Liver (tissue), 8 donors: ENCODE measurements at regions not wholly inside any gene's neighbourhood (a gene's known extent, or its start where the extent isn't known, plus 50 kb on each side); places are given as distances from the start of the nearest gene placed in this dataset.

ENCODE experiments used
- DNase-seq: peaks from one replicate; pipeline ENCODE4 v3.0.0-alpha.2; 2017; ENCODE audit warnings: low spot score
- H3K27ac ChIP-seq, 2 donors: one replicate each; pipeline ENCODE4 v1.7.0; 2013; ENCODE audit warnings: inconsistent platforms in 2 of 2, low read length in 2 of 2, control low read depth in 1 of 2, low read depth in 1 of 2, mild to moderate bottlenecking in 1 of 2
- H3K27me3 ChIP-seq, 4 donors: one replicate each; pipeline versions ENCODE4 v1.6.1 to v1.7.0; 2013; ENCODE audit warnings: low read length in 3 of 4, inconsistent platforms in 1 of 4, mild to moderate bottlenecking in 1 of 4, moderate library complexity in 1 of 4; ENCODE audit not compliant: control insufficient read depth in 4 of 4, insufficient read depth in 4 of 4
- H3K36me3 ChIP-seq, 4 donors: one replicate each; pipeline versions ENCODE4 v1.6.1 to v1.7.0; 2013; ENCODE audit warnings: low read length in 3 of 4, mild to moderate bottlenecking in 3 of 4, low read depth in 1 of 4, moderate library complexity in 1 of 4; ENCODE audit not compliant: control insufficient read depth in 4 of 4, insufficient read depth in 3 of 4
- H3K4me1 ChIP-seq, 4 donors: one replicate each; pipeline versions ENCODE4 v1.6.1 to v1.7.0; 2013; ENCODE audit warnings: low read length in 3 of 4, mild to moderate bottlenecking in 3 of 4, moderate library complexity in 1 of 4; ENCODE audit not compliant: control insufficient read depth in 4 of 4, insufficient read depth in 4 of 4
- H3K4me3 ChIP-seq, 3 donors: one replicate each; pipeline versions ENCODE4 v1.6.1 to v1.7.0; 2013; ENCODE audit warnings: low read length in 3 of 3, control low read depth in 1 of 3, low read depth in 1 of 3, mild to moderate bottlenecking in 1 of 3
- H3K9ac ChIP-seq, 2 donors: one replicate each; pipeline ENCODE4 v1.7.0; 2013; ENCODE audit warnings: low read length in 2 of 2, mild to moderate bottlenecking in 2 of 2, moderate library complexity in 2 of 2, control low read depth in 1 of 2, low read depth in 1 of 2
- H3K9me3 ChIP-seq, 4 donors: one replicate each; pipeline versions ENCODE4 v1.6.1 to v1.7.0; 2013; ENCODE audit warnings: low read length in 3 of 4; ENCODE audit not compliant: control insufficient read depth in 4 of 4
- EGR1 ChIP-seq, 2 donors: IDR thresholded peaks; 2 replicates each; pipeline ENCODE4 v1.6.1; 2016 to 2018; ENCODE audit warnings: antibody characterized with exemption in 2 of 2, low read depth in 2 of 2
- FOXA1 ChIP-seq: IDR thresholded peaks from 2 replicates; pipeline ENCODE4 v1.6.1; 2016; ENCODE audit warnings: antibody characterized with exemption
- FOXA2 ChIP-seq: IDR thresholded peaks from 2 replicates; pipeline ENCODE4 v1.6.1; 2016; ENCODE audit warnings: antibody characterized with exemption
- GABPA ChIP-seq, 2 donors: IDR thresholded peaks in 1 of 2; conservative IDR thresholded peaks in 1 of 2; 2 replicates each; pipeline ENCODE4 v1.6.1; 2016; ENCODE audit warnings: antibody characterized with exemption in 2 of 2, mild to moderate bottlenecking in 1 of 2, moderate library complexity in 1 of 2
- HNF4A ChIP-seq, 2 donors: conservative IDR thresholded peaks; 2 replicates each; pipeline ENCODE4 v1.6.1; 2016; ENCODE audit warnings: antibody characterized with exemption in 2 of 2, mild to moderate bottlenecking in 2 of 2
- HNF4G ChIP-seq: IDR thresholded peaks from 2 replicates; pipeline ENCODE4 v1.6.1; 2016; ENCODE audit warnings: antibody characterized with exemption
- JUND ChIP-seq, 2 donors: IDR thresholded peaks; 2 replicates each; pipeline ENCODE4 v1.6.1; 2016; ENCODE audit warnings: antibody characterized with exemption in 2 of 2
- NR2F2 ChIP-seq: IDR thresholded peaks from 2 replicates; pipeline ENCODE4 v1.6.1; 2016; ENCODE audit warnings: antibody characterized with exemption
- RAD21 ChIP-seq, 2 donors: IDR thresholded peaks; 2 replicates each; pipeline ENCODE4 v1.6.1; 2016; ENCODE audit warnings: antibody characterized with exemption in 2 of 2, mild to moderate bottlenecking in 2 of 2
- REST ChIP-seq: IDR thresholded peaks from 2 replicates; pipeline ENCODE4 v1.6.1; 2016; ENCODE audit warnings: antibody characterized with exemption, mild to moderate bottlenecking
- RXRA ChIP-seq, 2 donors: IDR thresholded peaks; 2 replicates each; pipeline ENCODE4 v1.6.1; 2017 to 2018; ENCODE audit warnings: antibody characterized with exemption in 2 of 2, mild to moderate bottlenecking in 1 of 2
- SP1 ChIP-seq: IDR thresholded peaks from 2 replicates; pipeline ENCODE4 v1.6.1; 2018; ENCODE audit warnings: antibody characterized with exemption, mild to moderate bottlenecking
- TAF1 ChIP-seq: conservative IDR thresholded peaks from 2 replicates; pipeline ENCODE4 v1.6.1; 2016; ENCODE audit warnings: antibody characterized with exemption, mild to moderate bottlenecking
- YY1 ChIP-seq: IDR thresholded peaks from 2 replicates; pipeline ENCODE4 v1.6.1; 2016; ENCODE audit warnings: antibody characterized with exemption, mild to moderate bottlenecking
- ZBTB33 ChIP-seq: IDR thresholded peaks from 2 replicates; pipeline ENCODE4 v1.6.1; 2016; ENCODE audit warnings: antibody characterized with exemption
- WGBS: extraction: QIAGEN DNeasy Blood & Tissue Kit; methylation state at CpG from one replicate; pipeline ENCODE4 v1.1.7; 2013; 5-methylcytosine and 5-hydroxymethylcytosine counted together
- TF ChIP-seq, protein P1 (sequence below): IDR thresholded peaks from 2 replicates; pipeline ENCODE4 v1.6.1; 2016; ENCODE audit warnings: antibody characterized with exemption
- TF ChIP-seq, protein P2 (sequence below): IDR thresholded peaks from 2 replicates; pipeline ENCODE4 v1.6.1; 2016; ENCODE audit warnings: antibody characterized with exemption
- TF ChIP-seq, protein P3 (sequence below): fragments of 150-350 bp; IDR thresholded peaks from 2 replicates; pipeline ENCODE4 v1.5.1; 2017; ENCODE audit warnings: improper control_type of control experiment, low read depth, low read length; ENCODE audit not compliant: missing input control
- donor health status: healthy.
- donor health status: healthy.
- donor health status: healthy.
- donor health status: healthy.
- donor health status: healthy.

DNA sequence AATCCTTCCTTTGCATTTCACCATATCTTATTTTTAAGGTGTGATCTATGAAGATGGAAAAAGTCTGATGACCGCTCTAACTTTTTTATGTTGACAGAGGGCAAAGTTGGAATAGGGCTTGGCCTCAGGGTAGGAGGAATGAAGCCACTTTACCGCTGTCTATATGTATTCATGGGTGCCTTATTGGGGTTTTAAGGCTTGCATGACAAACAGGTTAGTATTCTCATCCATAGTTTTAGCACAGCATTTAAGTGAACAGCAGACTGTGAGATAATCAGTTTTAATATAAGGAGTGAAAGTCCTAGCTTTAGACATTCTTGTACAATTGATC, 81.7 kb upstream of the BMP2K start (continued):
- TF ChIP-seq FOXA1 (no peak), NR2F2 (no peak)

DNA sequence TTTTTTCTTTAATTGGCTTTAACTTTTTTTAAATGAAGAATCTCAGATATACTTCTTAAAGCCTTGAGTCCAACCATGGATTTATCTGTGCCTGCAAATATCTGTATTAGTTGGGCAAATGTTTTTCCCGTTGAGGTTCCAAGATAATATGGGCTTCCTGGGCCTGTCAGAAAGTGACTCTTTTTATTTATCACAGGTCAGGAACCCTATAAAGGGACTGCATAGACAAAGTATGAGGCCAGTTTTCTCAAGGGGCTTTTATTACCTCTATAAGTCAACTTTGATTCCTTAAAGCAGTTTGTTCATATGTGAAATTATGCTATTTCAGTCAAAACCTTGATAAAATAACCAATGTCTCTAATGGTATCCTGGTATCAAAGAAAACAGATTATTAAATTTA, 80.2 kb upstream of the BMP2K start:
- Histone ChIP-seq H3K4me1 (peaks cover 0 to 1% (median 0%) of the 10 kb centered on the region in 4 donors), H3K36me3 (no peaks in the 10 kb centered on the region), H3K4me3 (no peak overlapping the region), H3K27me3 (no peaks in the 10 kb centered on the region), H3K27ac (no peak overlapping the region), H3K9ac (no peak overlapping the region), H3K9me3 (no peaks in the 10 kb centered on the region)
- no peak for DNase-seq
- 58% methylated on average over 1 of the region's 1 CpG for WGBS
- TF ChIP-seq FOXA2 (no peak), NR2F2 (no peak), HNF4A (conservative IDR thresholded peaks at IDR 0.05) (no peak)

DNA sequence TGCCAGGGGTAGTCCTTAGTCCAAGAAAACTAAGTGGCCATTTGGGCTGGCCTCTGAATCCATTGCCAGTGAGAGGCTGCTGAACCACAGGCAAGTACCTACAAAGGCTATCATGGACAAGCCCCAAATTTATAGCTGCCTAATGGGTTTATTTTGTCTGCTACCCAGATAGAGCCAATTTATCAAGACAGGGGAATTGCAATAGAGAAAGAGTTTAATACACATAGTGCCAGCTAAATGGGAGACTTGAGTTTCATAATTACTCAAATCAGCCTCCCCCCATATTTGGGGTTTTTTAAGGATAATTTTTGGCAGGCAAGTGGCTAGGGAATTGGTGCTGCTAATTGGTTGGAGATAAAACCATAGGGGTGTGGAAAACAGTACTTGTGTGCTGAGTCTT, 73.1 kb upstream of the BMP2K start:
- Histone ChIP-seq H3K4me3 (no peak overlapping the region), H3K27ac (no peak overlapping the region)
- no peak for TF ChIP-seq FOXA2

DNA sequence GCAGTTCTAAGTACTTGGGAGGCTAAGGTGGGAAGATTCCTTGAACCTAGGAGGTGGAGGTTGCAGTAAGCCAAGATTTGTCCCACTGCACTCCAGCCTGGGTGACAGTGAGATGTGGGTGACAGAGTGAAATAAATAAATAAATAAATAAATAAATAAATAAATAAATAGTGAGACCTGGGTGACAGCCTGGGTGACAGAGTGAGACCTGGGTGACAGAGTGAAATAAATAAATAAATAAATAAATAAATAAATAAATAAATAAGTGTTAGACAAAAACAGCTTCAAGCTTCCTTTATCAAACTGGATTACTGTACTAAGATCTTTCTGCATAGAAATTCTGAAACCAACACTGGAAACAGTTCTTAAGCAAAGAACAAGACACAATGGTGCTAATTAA, 71.8 kb upstream of the BMP2K start:
- no peaks in the 10 kb centered on the region for H3K36me3 ChIP-seq
- no peaks in the 10 kb centered on the region for H3K4me1 ChIP-seq
- H3K9ac ChIP-seq = no peak overlapping the region
- H3K9me3 ChIP-seq = peaks cover 2 to 12% (median 4%) of the 10 kb centered on the region in 4 donors
- H3K27me3 ChIP-seq = no peaks in the 10 kb centered on the region
- H3K27ac ChIP-seq = no peak overlapping the region
- TF ChIP-seq SP1 (no peak), RAD21 (IDR thresholded peaks at IDR 0.05) (no peak), TAF1 (no peak), REST (no peak), FOXA2 (no peak), EGR1 (IDR thresholded peaks at IDR 0.05; ENCODE audit: low read depth in 2 of 2) (no peak), HNF4A (conservative IDR thresholded peaks at IDR 0.05) (no peak), JUND (IDR thresholded peaks at IDR 0.05) (no peak), RXRA (IDR thresholded peaks at IDR 0.05) (no peak), YY1 (no peak), GABPA (IDR thresholded peaks at IDR 0.05 in 1 of 2, conservative IDR thresholded peaks at IDR 0.05 in 1 of 2) (no peak), FOXA1 (no peak), ZBTB33 (no peak), NR2F2 (no peak), HNF4G (no peak)
- TF ChIP-seq, protein P1, sequence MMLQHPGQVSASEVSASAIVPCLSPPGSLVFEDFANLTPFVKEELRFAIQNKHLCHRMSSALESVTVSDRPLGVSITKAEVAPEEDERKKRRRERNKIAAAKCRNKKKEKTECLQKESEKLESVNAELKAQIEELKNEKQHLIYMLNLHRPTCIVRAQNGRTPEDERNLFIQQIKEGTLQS = no peak
- TF ChIP-seq, protein P2, sequence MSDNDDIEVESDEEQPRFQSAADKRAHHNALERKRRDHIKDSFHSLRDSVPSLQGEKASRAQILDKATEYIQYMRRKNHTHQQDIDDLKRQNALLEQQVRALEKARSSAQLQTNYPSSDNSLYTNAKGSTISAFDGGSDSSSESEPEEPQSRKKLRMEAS = no peak
- TF ChIP-seq, protein P3, sequence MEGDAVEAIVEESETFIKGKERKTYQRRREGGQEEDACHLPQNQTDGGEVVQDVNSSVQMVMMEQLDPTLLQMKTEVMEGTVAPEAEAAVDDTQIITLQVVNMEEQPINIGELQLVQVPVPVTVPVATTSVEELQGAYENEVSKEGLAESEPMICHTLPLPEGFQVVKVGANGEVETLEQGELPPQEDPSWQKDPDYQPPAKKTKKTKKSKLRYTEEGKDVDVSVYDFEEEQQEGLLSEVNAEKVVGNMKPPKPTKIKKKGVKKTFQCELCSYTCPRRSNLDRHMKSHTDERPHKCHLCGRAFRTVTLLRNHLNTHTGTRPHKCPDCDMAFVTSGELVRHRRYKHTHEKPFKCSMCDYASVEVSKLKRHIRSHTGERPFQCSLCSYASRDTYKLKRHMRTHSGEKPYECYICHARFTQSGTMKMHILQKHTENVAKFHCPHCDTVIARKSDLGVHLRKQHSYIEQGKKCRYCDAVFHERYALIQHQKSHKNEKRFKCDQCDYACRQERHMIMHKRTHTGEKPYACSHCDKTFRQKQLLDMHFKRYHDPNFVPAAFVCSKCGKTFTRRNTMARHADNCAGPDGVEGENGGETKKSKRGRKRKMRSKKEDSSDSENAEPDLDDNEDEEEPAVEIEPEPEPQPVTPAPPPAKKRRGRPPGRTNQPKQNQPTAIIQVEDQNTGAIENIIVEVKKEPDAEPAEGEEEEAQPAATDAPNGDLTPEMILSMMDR = no peak
- no peak overlapping the region for H3K4me3 ChIP-seq
- DNase-seq = no peak

More for the DNA sequence above, 73.1 kb upstream of the BMP2K start:
- Histone ChIP-seq H3K27me3 (no peaks in the 10 kb centered on the region), H3K4me1 (no peaks in the 10 kb centered on the region), H3K9me3 (peaks cover 2 to 12% (median 4%) of the 10 kb centered on the region in 4 donors), H3K36me3 (no peaks in the 10 kb centered on the region), H3K9ac (no peak overlapping the region)
- DNase-seq = no peak
